GM23338 (cell line): ENCODE measurements at regions not wholly inside any gene's neighbourhood (a gene's known extent, or its start where the extent isn't known, plus 50 kb on each side); places are given as distances from the start of the nearest gene placed in this dataset.

ENCODE experiments used
- ATAC-seq: fragments of 200-7000 bp; cut with Tn5 transposase; 3 replicates; pipeline ENCODE4 v1.9.1; 2020
- DNase-seq: peaks from one replicate; pipeline ENCODE4 v3.0.0-alpha.2; 2015; ENCODE audit warnings: low spot score
- H2AFZ ChIP-seq: fragments of 200-600 bp; sonication (generic); 2 replicates; pipeline ENCODE4 v1.8.0; 2016; ENCODE audit warnings: antibody characterized with exemption, mild to moderate bottlenecking, moderate library complexity
- H3F3A ChIP-seq: fragments of 200-600 bp; sonication (generic); replicated peaks from 2 replicates; pipeline ENCODE4 v1.8.0; 2017; ENCODE audit warnings: antibody characterized with exemption, mixed run types, low read depth
- H3K27ac ChIP-seq: fragments of 200-600 bp; sonication (generic); 2 replicates; pipeline ENCODE4 v1.6.1; 2016; ENCODE audit warnings: low read depth
- H3K27me3 ChIP-seq: fragments of 200-600 bp; sonication (generic); 2 replicates; pipeline ENCODE4 v1.8.0; 2016; ENCODE audit warnings: mild to moderate bottlenecking, mixed run types, moderate library complexity; ENCODE audit not compliant: insufficient read depth
- H3K36me3 ChIP-seq: fragments of 200-600 bp; sonication (generic); 2 replicates; pipeline ENCODE4 v1.8.0; 2016; ENCODE audit warnings: mild to moderate bottlenecking; ENCODE audit not compliant: insufficient read depth
- H3K4me1 ChIP-seq: fragments of 200-600 bp; sonication (generic); 2 replicates; pipeline ENCODE4 v1.8.0; 2016; ENCODE audit warnings: mild to moderate bottlenecking, moderate library complexity; ENCODE audit not compliant: insufficient read depth
- H3K4me2 ChIP-seq: fragments of 200-600 bp; sonication (generic); 2 replicates; pipeline ENCODE4 v1.7.1; 2017; ENCODE audit warnings: mixed run types
- H3K4me3 ChIP-seq: fragments of 200-600 bp; sonication (generic); 2 replicates; pipeline ENCODE4 v1.6.1; 2016; ENCODE audit warnings: mixed run types
- H3K79me2 ChIP-seq: fragments of 200-600 bp; sonication (generic); replicated peaks from 2 replicates; pipeline ENCODE4 v1.8.0; 2017; ENCODE audit warnings: mild to moderate bottlenecking; ENCODE audit not compliant: insufficient read depth
- H3K9me2 ChIP-seq: fragments of 200-600 bp; sonication (generic); 2 replicates; pipeline ENCODE4 v1.8.0; 2017; ENCODE audit not compliant: insufficient read depth
- H4K20me1 ChIP-seq: fragments of 200-600 bp; sonication (generic); replicated peaks from 2 replicates; pipeline ENCODE4 v1.8.0; 2017; ENCODE audit warnings: mild to moderate bottlenecking; ENCODE audit not compliant: insufficient read depth
- H3K27ac Mint-ChIP-seq: 2 replicates; pipeline ENCODE4 v1.8.0; 2020; ENCODE audit warnings: inconsistent platforms, mild to moderate bottlenecking, moderate library complexity, mixed read lengths
- H3K27me3 Mint-ChIP-seq: 3 replicates; pipeline ENCODE4 v1.8.0; 2022; ENCODE audit warnings: low read depth, mild to moderate bottlenecking, moderate library complexity, mixed read lengths, inconsistent platforms; ENCODE audit not compliant: insufficient read depth, poor library complexity
- H3K36me3 Mint-ChIP-seq: 3 replicates; pipeline ENCODE4 v1.8.0; 2021; ENCODE audit warnings: low read depth, mild to moderate bottlenecking, inconsistent platforms, moderate library complexity, mixed read lengths
- H3K4me1 Mint-ChIP-seq: 3 replicates; pipeline ENCODE4 v1.8.0; 2020; ENCODE audit warnings: mild to moderate bottlenecking, inconsistent platforms, mixed read lengths
- H3K4me3 Mint-ChIP-seq: 3 replicates; pipeline ENCODE4 v1.8.0; 2021; ENCODE audit warnings: moderate library complexity, mild to moderate bottlenecking, inconsistent platforms, mixed read lengths
- H3K9me3 Mint-ChIP-seq: 3 replicates; pipeline ENCODE4 v1.8.0; 2020; ENCODE audit warnings: moderate library complexity, mild to moderate bottlenecking, inconsistent platforms, mixed read lengths
- CREB1 ChIP-seq: fragments of 250-450 bp; sonication (Bioruptor Pico); IDR thresholded peaks from 2 replicates; pipeline ENCODE4 v1.5.0; 2020; ENCODE audit warnings: low read depth, mild to moderate bottlenecking, moderate library complexity
- ETS1 ChIP-seq: IDR thresholded peaks from 2 replicates; pipeline ENCODE4 v1.6.1; 2016; ENCODE audit warnings: antibody characterized with exemption
- EZH2phosphoT487 ChIP-seq: fragments of 200-600 bp; sonication (generic); IDR thresholded peaks from one replicate; pipeline ENCODE4 v1.8.1; 2018; ENCODE audit warnings: antibody characterized with exemption; ENCODE audit not compliant: unreplicated experiment
- NANOG ChIP-seq: IDR thresholded peaks from 2 replicates; pipeline ENCODE4 v1.6.1; 2016; ENCODE audit warnings: antibody characterized with exemption, borderline replicate concordance
- STAT1 ChIP-seq: IDR thresholded peaks from one replicate; pipeline ENCODE4 v1.6.1; 2016; ENCODE audit warnings: antibody characterized with exemption; ENCODE audit not compliant: unreplicated experiment
- ZNF114 ChIP-seq: fragments of 250-450 bp; sonication (Bioruptor Pico); IDR thresholded peaks from 2 replicates; pipeline ENCODE4 v1.5.0; 2020; ENCODE audit warnings: mild to moderate bottlenecking, moderate library complexity
- ZNF331 ChIP-seq: fragments of 250-450 bp; sonication (Bioruptor Pico); IDR thresholded peaks from 2 replicates; pipeline ENCODE4 v1.5.0; 2020; ENCODE audit warnings: low read depth, mild to moderate bottlenecking, moderate library complexity
- ZNF462 ChIP-seq: fragments of 250-450 bp; sonication (Bioruptor Pico); IDR thresholded peaks from 2 replicates; pipeline ENCODE4 v1.5.0; 2020; ENCODE audit warnings: mild to moderate bottlenecking, moderate library complexity

- no peaks in the 10 kb centered on the region for H3F3A ChIP-seq
- no peak overlapping the region for H3K4me2 ChIP-seq
- Mint-ChIP-seq H3K27ac (no peak overlapping the region), H3K4me3 (no peak overlapping the region), H3K27me3 (peaks cover 5% of the 10 kb centered on the region), H3K36me3 (no peaks in the 10 kb centered on the region), H3K9me3 (peaks cover 3% of the 10 kb centered on the region; the same call in 2 of the 3 replicates), H3K4me1 (peaks cover 9% of the 10 kb centered on the region; the same call in 2 of the 3 replicates)
- H3K27ac ChIP-seq: no peak overlapping the region
- ATAC-seq: no peak
- H3K4me3 ChIP-seq: no peak overlapping the region
- H3K27me3 ChIP-seq: no peaks in the 10 kb centered on the region
- H3K79me2 ChIP-seq: no peaks in the 10 kb centered on the region
- no peak for TF ChIP-seq ZNF462 (CRISPR knock-in tag)
- no peak for TF ChIP-seq EZH2phosphoT487
- TF ChIP-seq CREB1 (CRISPR knock-in tag): no peak
- no peak for TF ChIP-seq ETS1
- no peak for TF ChIP-seq STAT1
- TF ChIP-seq ZNF114 (CRISPR knock-in tag): no peak
- no peak for TF ChIP-seq ZNF331 (CRISPR knock-in tag)
- no peak for TF ChIP-seq NANOG
- H4K20me1 ChIP-seq: no peaks in the 10 kb centered on the region
- DNase-seq: no peak
- no peak overlapping the region for H2AFZ ChIP-seq
- H3K9me2 ChIP-seq: 0 out of 2 replicates have a peak, but pooled peaks cover 4% of the 10 kb centered on the region
- no peaks in the 10 kb centered on the region for H3K4me1 ChIP-seq
- H3K36me3 ChIP-seq: no peaks in the 10 kb centered on the region
Measured at GRCh38 chr20:24784607-24785006, 164.5 kb upstream of the CST7 start.
